GM23338 (cell line): ENCODE measurements at regions not wholly inside any gene's neighbourhood (a gene's known extent, or its start where the extent isn't known, plus 50 kb on each side); places are given as distances from the start of the nearest gene placed in this dataset.

Source experiments
- CTCF ChIP-seq, 2 experiments: fragments of 200-600 bp in 1 of 2; sonication (generic) in 1 of 2; conservative IDR thresholded peaks; 2 replicates each; pipeline versions ENCODE4 v1.5.1 to v1.6.1; 2016 to 2017; ENCODE audit warnings: antibody characterized with exemption in 2 of 2, low read depth in 2 of 2, mild to moderate bottlenecking in 2 of 2, moderate library complexity in 1 of 2
- EZH2 ChIP-seq: fragments of 200-600 bp; sonication (generic); IDR thresholded peaks from one replicate; pipeline ENCODE4 v1.8.0; 2017; ENCODE audit warnings: antibody characterized with exemption, mild to moderate bottlenecking, low read depth; ENCODE audit not compliant: unreplicated experiment

GRCh38 chr5:8517456-8517855, 648.5 kb downstream of the MTRR start:
- no peak for TF ChIP-seq EZH2
- no peak for TF ChIP-seq CTCF (conservative IDR thresholded peaks at IDR 0.05; ENCODE audit: low read depth in 2 of 2)
